ENCODE measurements at regions not wholly inside any gene's neighbourhood (a gene's known extent, or its start where the extent isn't known, plus 50 kb on each side); places are given as distances from the start of the nearest gene placed in this dataset. TPM values are rescaled to one million over a fixed set of nuclear protein-coding genes. Genes with fewer than 3 reads are reported as not detected.

GRCh38 chr7:39890411-39890810 lies 59.6 kb upstream of the CDK13 start:
- DNase-seq, result no peak

DNA sequence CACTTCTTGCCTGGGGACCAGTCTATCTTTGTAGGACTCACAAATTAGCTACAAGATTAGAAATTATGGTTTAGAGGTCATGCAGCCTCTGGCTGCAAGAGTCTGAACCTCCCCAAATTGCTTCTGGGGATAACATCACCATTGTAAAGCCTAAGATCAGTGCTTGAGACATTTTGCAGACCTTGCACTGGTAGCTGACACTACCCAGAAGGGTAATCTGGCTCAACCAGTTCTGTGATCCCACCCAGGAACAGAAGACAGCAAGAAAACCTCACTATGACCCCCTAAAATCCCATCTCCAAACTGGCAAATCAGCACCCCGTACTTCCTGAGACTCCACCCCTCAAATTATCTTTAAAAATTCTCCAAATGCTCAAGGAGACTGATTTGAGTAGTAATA lies 58.2 kb upstream of the CDK13 start:
- DNase-seq, result no peak

DNA sequence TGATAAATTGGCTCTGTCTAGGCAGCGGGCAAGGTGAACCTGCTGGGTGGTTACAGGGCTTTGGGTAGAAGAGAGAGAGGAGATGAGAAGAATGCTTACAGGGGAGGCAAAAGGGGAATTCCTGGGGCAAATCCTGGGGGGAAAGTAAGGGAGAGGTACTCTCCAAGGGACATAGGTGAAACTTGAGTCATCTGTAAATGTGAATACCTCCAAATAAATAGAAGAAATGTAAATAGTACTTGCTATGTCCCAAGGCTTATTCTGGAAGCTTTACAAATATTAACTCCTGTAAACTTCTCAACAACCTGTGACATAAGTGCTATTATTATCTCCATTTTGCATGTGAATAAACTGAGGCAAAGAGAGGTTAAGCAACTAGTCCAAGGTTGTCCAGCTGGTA lies 57.7 kb upstream of the CDK13 start:
- no peak for DNase-seq

DNA sequence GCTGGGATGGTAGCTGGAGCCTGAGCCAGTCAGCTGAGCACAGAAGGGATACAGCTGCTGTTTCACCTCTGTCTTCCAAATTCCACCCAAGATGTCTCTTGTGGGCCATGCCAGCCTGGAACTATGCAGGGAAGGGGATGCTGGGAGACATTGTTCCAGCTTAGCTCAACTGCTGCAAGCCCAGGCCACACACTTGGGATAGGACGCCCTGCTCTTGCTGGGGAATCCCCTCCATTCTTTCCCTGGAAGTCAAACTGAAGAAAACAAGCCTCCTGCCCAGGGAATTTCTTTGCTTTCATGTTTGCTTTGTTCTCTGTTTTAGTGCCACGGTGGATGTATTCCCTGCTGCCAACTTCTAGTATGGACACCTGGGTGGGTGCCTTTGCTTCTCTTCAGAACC lies 55.2 kb upstream of the CDK13 start:
- DNase-seq, result no peak

DNA sequence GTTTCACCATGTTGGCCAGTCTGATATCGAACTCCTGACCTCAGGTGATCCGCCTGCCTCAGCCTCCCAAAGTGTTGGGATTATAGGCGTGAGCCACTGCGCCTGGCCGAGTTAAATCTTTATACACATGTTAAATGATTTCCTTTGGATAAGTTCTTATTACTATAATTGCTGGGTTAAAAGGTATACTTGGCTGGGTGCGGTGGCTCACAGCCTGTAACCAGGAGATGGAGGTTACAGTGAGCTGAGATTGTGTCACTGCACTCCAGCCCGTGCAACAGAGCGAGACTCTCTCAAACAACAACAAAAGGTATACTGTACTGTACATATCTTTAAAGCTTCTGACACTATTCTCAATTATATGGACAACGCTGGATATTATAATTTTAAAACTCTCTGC lies 53.2 kb upstream of the CDK13 start:
- DNase-seq, result no peak

DNA sequence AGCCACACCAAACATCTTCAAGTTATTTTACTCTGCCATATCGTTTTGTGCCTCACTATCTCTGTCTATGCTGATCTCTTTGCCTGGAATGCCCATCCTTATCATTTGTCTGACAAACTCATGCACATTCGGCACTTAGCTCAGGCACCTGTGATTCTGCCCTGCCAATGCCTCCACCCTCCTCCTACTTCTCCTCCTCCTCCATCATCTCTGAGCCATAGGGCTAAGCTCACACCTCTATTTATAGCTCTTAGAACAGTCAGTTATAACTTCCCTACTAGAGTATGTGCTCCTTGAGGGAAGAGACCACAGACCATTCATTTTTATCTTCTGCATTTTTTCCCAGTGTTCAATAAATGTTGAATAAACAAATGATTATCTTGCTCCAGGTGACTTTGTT lies 51.2 kb upstream of the CDK13 start:
- DNase-seq, result no peak

Small RNA genes in the stretch of these regions (small RNA-seq; reads per million reads assigned to genes)
- gene RN7SL496P (ENCODE audit: low replicate concordance) (not detected), gene RNU6-719P (ENCODE audit: low replicate concordance) (not detected)
